HFFc6 (cell line): ENCODE measurements at regions not wholly inside any gene's neighbourhood (a gene's known extent, or its start where the extent isn't known, plus 50 kb on each side); places are given as distances from the start of the nearest gene placed in this dataset.

Experiments used
- DNase-seq: peaks from one replicate; pipeline ENCODE4 v3.0.0-alpha.2; 2018
- H3K27ac Mint-ChIP-seq: 2 replicates; pipeline ENCODE4 v1.8.0; 2020; ENCODE audit warnings: mild to moderate bottlenecking, mixed read lengths
- H3K27me3 Mint-ChIP-seq: 2 replicates; pipeline ENCODE4 v1.8.0; 2021; ENCODE audit warnings: mild to moderate bottlenecking, moderate library complexity, mixed read lengths; ENCODE audit not compliant: insufficient read depth
- H3K36me3 Mint-ChIP-seq: 2 replicates; pipeline ENCODE4 v1.8.0; 2021; ENCODE audit warnings: low read depth, mixed read lengths
- H3K4me1 Mint-ChIP-seq: 2 replicates; pipeline ENCODE4 v1.8.0; 2020; ENCODE audit warnings: low read depth, mixed read lengths
- H3K4me3 Mint-ChIP-seq: 2 replicates; pipeline ENCODE4 v1.8.0; 2020; ENCODE audit warnings: mild to moderate bottlenecking, moderate library complexity, mixed read lengths
- H3K9me3 Mint-ChIP-seq: 2 replicates; pipeline ENCODE4 v1.8.0; 2020; ENCODE audit warnings: mild to moderate bottlenecking, mixed read lengths
- TF ChIP-seq, protein P1 (sequence below): fragments of 200-600 bp; sonication (generic); IDR thresholded peaks from 2 replicates; pipeline ENCODE4 v1.5.0; 2021; ENCODE audit warnings: antibody characterized with exemption, mild to moderate bottlenecking

GRCh38 chr15:38684440-38685010, 119.9 kb upstream of the RASGRP1 start:
- Mint-ChIP-seq H3K9me3 (no peaks in the 10 kb centered on the region), H3K27me3 (peaks cover 6% of the 10 kb centered on the region; the same call in 1 of the 2 replicates), H3K36me3 (no peaks in the 10 kb centered on the region), H3K27ac (no peak overlapping the region), H3K4me3 (no peak overlapping the region), H3K4me1 (peaks cover 24% of the 10 kb centered on the region)
- no peak for DNase-seq
- TF ChIP-seq, protein P1, sequence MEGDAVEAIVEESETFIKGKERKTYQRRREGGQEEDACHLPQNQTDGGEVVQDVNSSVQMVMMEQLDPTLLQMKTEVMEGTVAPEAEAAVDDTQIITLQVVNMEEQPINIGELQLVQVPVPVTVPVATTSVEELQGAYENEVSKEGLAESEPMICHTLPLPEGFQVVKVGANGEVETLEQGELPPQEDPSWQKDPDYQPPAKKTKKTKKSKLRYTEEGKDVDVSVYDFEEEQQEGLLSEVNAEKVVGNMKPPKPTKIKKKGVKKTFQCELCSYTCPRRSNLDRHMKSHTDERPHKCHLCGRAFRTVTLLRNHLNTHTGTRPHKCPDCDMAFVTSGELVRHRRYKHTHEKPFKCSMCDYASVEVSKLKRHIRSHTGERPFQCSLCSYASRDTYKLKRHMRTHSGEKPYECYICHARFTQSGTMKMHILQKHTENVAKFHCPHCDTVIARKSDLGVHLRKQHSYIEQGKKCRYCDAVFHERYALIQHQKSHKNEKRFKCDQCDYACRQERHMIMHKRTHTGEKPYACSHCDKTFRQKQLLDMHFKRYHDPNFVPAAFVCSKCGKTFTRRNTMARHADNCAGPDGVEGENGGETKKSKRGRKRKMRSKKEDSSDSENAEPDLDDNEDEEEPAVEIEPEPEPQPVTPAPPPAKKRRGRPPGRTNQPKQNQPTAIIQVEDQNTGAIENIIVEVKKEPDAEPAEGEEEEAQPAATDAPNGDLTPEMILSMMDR, result no peak

GRCh38 chr15:38685686-38686339, 121.2 kb upstream of the RASGRP1 start:
- peaks cover 24% of the 10 kb centered on the region for H3K4me1 Mint-ChIP-seq
- TF ChIP-seq, protein P1, result no peak
- DNase-seq, result no peak
- H3K36me3 Mint-ChIP-seq, result no peaks in the 10 kb centered on the region
- no peaks in the 10 kb centered on the region for H3K9me3 Mint-ChIP-seq
- H3K27me3 Mint-ChIP-seq, result peaks cover 6% of the 10 kb centered on the region; the same call in 1 of the 2 replicates
- no peak overlapping the region for H3K4me3 Mint-ChIP-seq
- no peak overlapping the region for H3K27ac Mint-ChIP-seq

DNA sequence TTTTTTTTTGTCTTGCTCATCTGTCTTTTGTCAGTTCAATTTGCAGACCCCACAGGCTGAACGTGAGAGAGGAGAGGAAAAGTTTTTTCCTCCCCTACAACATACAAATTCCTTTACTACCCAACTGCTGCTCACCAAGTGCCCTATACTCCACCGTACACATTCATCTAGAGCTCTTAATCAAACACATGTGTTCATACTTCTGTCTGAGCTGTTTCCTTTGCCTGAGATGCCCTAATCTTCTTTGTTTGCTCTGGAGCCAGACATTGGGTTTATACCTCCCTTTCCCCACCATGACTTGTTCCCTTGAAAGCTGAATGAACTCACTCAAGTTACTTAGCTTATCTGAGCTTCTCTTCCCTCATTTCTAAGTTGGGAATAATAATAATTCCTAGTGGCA, 122.7 kb upstream of the RASGRP1 start:
- no peaks in the 10 kb centered on the region for H3K9me3 Mint-ChIP-seq
- H3K36me3 Mint-ChIP-seq, result no peaks in the 10 kb centered on the region
- peak; percentile 32 for DNase-seq
- H3K4me1 Mint-ChIP-seq, result peaks cover 31% of the 10 kb centered on the region
- TF ChIP-seq, protein P1, result no peak
- no peak overlapping the region; the same call in 1 of the 2 replicates for H3K27ac Mint-ChIP-seq
- H3K4me3 Mint-ChIP-seq, result no peak overlapping the region
- H3K27me3 Mint-ChIP-seq, result peaks cover 2% of the 10 kb centered on the region; the same call in 1 of the 2 replicates

DNA sequence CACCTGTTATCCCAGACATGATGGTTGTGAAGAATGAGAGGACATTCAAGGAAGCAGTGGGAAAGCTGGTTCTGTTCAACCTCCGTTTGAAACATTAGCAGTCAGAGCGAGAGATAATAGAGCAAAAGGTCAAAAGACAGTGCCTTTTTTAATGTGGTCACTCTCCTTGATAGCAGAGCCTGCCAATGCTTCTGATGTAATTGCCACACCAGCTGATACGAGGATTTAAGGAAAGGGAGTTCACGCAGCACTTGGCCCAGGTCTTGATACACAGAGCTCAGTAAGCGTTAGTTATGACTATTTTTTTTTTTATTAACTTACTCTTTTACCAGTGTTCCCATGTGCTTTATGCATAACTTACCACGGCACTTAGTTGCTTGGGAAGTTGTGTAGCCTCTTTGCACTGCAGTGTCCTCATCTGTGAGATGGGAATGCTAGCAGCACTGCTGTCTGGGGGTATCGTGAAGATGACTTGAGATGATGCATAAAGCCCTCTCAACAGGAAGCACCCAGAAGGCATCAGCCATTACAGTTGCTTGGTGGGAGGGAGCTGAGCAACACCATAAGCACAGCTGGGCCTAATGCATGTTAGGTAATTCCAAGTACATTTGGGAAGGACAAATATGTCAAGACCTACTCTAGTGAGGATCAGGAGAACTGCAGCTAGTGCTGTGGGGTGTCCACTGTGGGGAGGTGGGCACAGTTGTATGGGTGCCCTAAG, 123.3 kb upstream of the RASGRP1 start:
- no peaks in the 10 kb centered on the region for H3K9me3 Mint-ChIP-seq
- H3K36me3 Mint-ChIP-seq, result no peaks in the 10 kb centered on the region
- H3K27me3 Mint-ChIP-seq, result peaks cover 2% of the 10 kb centered on the region; the same call in 1 of the 2 replicates
- no peak overlapping the region for H3K27ac Mint-ChIP-seq
- peaks cover 32% of the 10 kb centered on the region for H3K4me1 Mint-ChIP-seq
- DNase-seq, result no peak
- TF ChIP-seq, protein P1, result no peak
- no peak overlapping the region for H3K4me3 Mint-ChIP-seq

- DNase-seq, result no peak
- H3K27me3 Mint-ChIP-seq, result peaks cover 2% of the 10 kb centered on the region; the same call in 1 of the 2 replicates
- H3K27ac Mint-ChIP-seq, result no peak overlapping the region
- TF ChIP-seq, protein P1, result no peak
- H3K9me3 Mint-ChIP-seq, result no peaks in the 10 kb centered on the region
- no peaks in the 10 kb centered on the region for H3K36me3 Mint-ChIP-seq
- H3K4me3 Mint-ChIP-seq, result no peak overlapping the region
- peaks cover 32% of the 10 kb centered on the region for H3K4me1 Mint-ChIP-seq
Measured at GRCh38 chr15:38688761-38689160, 124.1 kb upstream of the RASGRP1 start.
